Thymus (tissue), 11 donors: ENCODE measurements at regions not wholly inside any gene's neighbourhood (a gene's known extent, or its start where the extent isn't known, plus 50 kb on each side); places are given as distances from the start of the nearest gene placed in this dataset.
"Not testable (repeated sequence)": the region's sequence is repeated elsewhere in the genome, so short reads cannot be mapped to it uniquely, and the experiment has no call there.

Experiments
- DNase-seq, 9 donors: peaks; one replicate each; pipeline ENCODE4 v3.0.0-alpha.2; 2013; ENCODE audit warnings: low spot score in 9 of 9, low read depth in 6 of 9, missing footprints in 1 of 9
- H3K27ac ChIP-seq, 2 donors: one replicate each; pipeline ENCODE4 v1.5.1; 2013; ENCODE audit warnings: control low read depth in 1 of 2, low read depth in 1 of 2, low read length in 1 of 2, mild to moderate bottlenecking in 1 of 2, moderate library complexity in 1 of 2
- H3K27me3 ChIP-seq, 2 donors: one replicate each; pipeline ENCODE4 v1.5.1; 2013; ENCODE audit warnings: low read length in 1 of 2; ENCODE audit not compliant: control insufficient read depth in 2 of 2, insufficient read depth in 1 of 2
- H3K36me3 ChIP-seq, 2 donors: one replicate each; pipeline ENCODE4 v1.5.1; 2013; ENCODE audit warnings: low read length in 1 of 2, mild to moderate bottlenecking in 1 of 2, moderate library complexity in 1 of 2; ENCODE audit not compliant: control insufficient read depth in 2 of 2, insufficient read depth in 2 of 2
- H3K4me1 ChIP-seq, 2 donors: one replicate each; pipeline ENCODE4 v1.5.1; 2013; ENCODE audit warnings: low read length in 2 of 2; ENCODE audit not compliant: control insufficient read depth in 2 of 2, insufficient read depth in 2 of 2
- H3K4me3 ChIP-seq, 2 donors: one replicate each; pipeline ENCODE4 v1.5.1; 2013; ENCODE audit warnings: low read length in 2 of 2, control low read depth in 1 of 2, mild to moderate bottlenecking in 1 of 2
- H3K9me3 ChIP-seq, 2 donors: one replicate each; pipeline ENCODE4 v1.5.1; 2013; ENCODE audit warnings: low read length in 1 of 2, mild to moderate bottlenecking in 1 of 2; ENCODE audit not compliant: control insufficient read depth in 2 of 2, insufficient read depth in 1 of 2
- WGBS: extraction: QIAGEN DNeasy Blood & Tissue Kit; methylation state at CpG from one replicate; pipeline ENCODE4 v1.1.7; 2013; 5-methylcytosine and 5-hydroxymethylcytosine counted together
- donor health status: healthy.

- Histone ChIP-seq H3K9me3 (no peaks in the 10 kb centered on the region), H3K4me1 (no peaks in the 10 kb centered on the region), H3K36me3 (no peaks in the 10 kb centered on the region), H3K27ac (no peak overlapping the region), H3K4me3 (no peak overlapping the region), H3K27me3 (no peaks in the 10 kb centered on the region)
- no peak for DNase-seq
- WGBS, result 82% methylated on average over 8 of the region's 8 CpGs
Observed at GRCh38 chr1:233722212-233722979, 108.5 kb downstream of the KCNK1 start.

GRCh38 chr1:233723387-233723786 is 109.5 kb downstream of the KCNK1 start:
- no peak for DNase-seq
- H3K27ac ChIP-seq, result no peak overlapping the region
- no peaks in the 10 kb centered on the region for H3K36me3 ChIP-seq
- H3K27me3 ChIP-seq, result no peaks in the 10 kb centered on the region
- no peaks in the 10 kb centered on the region for H3K4me1 ChIP-seq
- no peak overlapping the region for H3K4me3 ChIP-seq
- H3K9me3 ChIP-seq, result no peaks in the 10 kb centered on the region
- WGBS, result 95% methylated on average over 6 of the region's 6 CpGs

GRCh38 chr1:233724131-233724631 is 110.3 kb downstream of the KCNK1 start:
- WGBS, result 93% methylated on average over 10 of the region's 10 CpGs
- H3K4me1 ChIP-seq, H3K4me3 ChIP-seq, H3K27me3 ChIP-seq, H3K27ac ChIP-seq, H3K9me3 ChIP-seq, DNase-seq, H3K36me3 ChIP-seq: not testable (repeated sequence)

- H3K27ac ChIP-seq, result no peak overlapping the region
- no peak for DNase-seq
- H3K9me3 ChIP-seq, result no peaks in the 10 kb centered on the region
- 92% methylated on average over 9 of the region's 9 CpGs for WGBS
- no peaks in the 10 kb centered on the region for H3K4me1 ChIP-seq
- no peaks in the 10 kb centered on the region for H3K36me3 ChIP-seq
- H3K27me3 ChIP-seq, result no peaks in the 10 kb centered on the region
- no peak overlapping the region for H3K4me3 ChIP-seq
Observed at GRCh38 chr1:233725423-233725822, 111.5 kb downstream of the KCNK1 start.

GRCh38 chr1:233728721-233729120 is 114.8 kb downstream of the KCNK1 start:
- no peaks in the 10 kb centered on the region for H3K27me3 ChIP-seq
- no peak overlapping the region for H3K4me3 ChIP-seq
- DNase-seq, result no peak
- H3K9me3 ChIP-seq, result no peaks in the 10 kb centered on the region
- WGBS, result 92% methylated on average over 4 of the region's 4 CpGs
- H3K27ac ChIP-seq, result no peak overlapping the region
- H3K4me1 ChIP-seq, result no peaks in the 10 kb centered on the region
- H3K36me3 ChIP-seq, result no peaks in the 10 kb centered on the region

DNA sequence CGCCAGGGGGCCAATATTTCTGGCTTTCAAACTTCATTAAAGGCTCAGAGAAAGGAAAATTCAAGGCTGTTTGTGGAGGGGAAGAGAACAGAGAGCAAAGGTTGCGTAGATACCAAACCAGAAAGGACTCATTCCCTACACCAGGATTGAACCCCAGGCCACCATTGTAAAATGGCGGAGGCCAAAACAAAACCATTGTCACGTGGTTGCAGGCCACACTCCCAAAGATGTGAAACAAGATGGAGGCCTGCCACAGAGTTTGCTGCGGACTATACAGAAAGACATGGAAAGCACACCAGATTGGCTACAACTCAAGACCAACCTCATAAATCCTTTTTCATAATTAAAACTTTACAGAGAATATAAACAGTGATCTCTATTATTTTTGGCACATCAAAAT is 116.5 kb downstream of the KCNK1 start:
- DNase-seq, result no peak
- Histone ChIP-seq H3K27ac (no peak overlapping the region), H3K4me3 (no peak overlapping the region), H3K36me3 (no peaks in the 10 kb centered on the region), H3K9me3 (no peaks in the 10 kb centered on the region), H3K4me1 (no peaks in the 10 kb centered on the region), H3K27me3 (no peaks in the 10 kb centered on the region)
- 91% methylated on average over 5 of the region's 5 CpGs for WGBS

DNA sequence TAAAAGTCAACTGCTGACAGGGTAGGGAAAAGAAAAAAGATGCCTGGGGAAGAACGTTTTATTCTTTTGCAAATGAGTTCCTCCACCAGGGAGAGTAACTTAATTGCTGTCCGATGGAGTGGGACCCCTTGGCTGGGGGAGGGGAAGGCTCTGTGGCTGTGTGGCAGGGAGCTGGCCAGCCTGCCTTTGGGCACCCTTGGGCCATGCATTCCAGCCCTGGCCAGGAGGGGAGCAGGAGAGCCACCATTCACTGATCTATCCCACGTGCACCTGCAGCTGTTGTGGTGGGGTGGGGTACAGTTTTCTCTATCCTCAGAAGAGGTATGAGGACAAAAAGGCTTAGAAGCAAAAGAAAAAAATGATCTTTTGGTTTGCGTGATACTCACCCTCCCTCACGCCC is 116.9 kb downstream of the KCNK1 start:
- Histone ChIP-seq H3K4me3 (no peak overlapping the region), H3K27ac (no peak overlapping the region), H3K36me3 (no peaks in the 10 kb centered on the region), H3K9me3 (no peaks in the 10 kb centered on the region), H3K4me1 (no peaks in the 10 kb centered on the region), H3K27me3 (no peaks in the 10 kb centered on the region)
- DNase-seq, result no peak
- 60% methylated on average over 5 of the region's 5 CpGs for WGBS

GRCh38 chr1:233732206-233732605 is 118.3 kb downstream of the KCNK1 start:
- Histone ChIP-seq H3K4me1 (no peaks in the 10 kb centered on the region), H3K9me3 (no peaks in the 10 kb centered on the region), H3K27ac (no peak overlapping the region), H3K4me3 (no peak overlapping the region), H3K27me3 (no peaks in the 10 kb centered on the region), H3K36me3 (no peaks in the 10 kb centered on the region)
- DNase-seq, result no peak
- 83% methylated on average over 2 of the region's 2 CpGs for WGBS

DNA sequence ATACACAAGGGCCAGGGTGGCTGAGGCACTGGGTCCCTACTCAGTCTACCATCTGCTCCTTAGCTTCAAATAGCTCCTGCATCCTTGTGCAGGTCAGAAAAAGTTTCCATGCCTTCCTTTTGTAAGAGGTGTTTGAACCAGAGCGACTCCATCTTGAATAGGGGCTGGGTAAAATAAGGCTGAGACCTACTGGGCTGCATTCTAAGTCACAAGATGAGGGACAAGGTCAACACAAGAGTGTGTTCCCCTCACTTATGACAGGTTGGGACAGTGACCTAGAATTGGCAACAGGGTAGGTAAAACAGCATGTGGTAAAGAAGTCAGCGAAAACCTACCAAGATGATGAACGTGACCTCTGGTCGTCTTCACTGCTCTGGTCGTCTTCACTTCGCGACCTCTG is 120.5 kb downstream of the KCNK1 start:
- Histone ChIP-seq H3K27me3 (no peaks in the 10 kb centered on the region), H3K4me3 (no peak overlapping the region), H3K27ac (no peak overlapping the region), H3K36me3 (no peaks in the 10 kb centered on the region), H3K4me1 (no peaks in the 10 kb centered on the region), H3K9me3 (no peaks in the 10 kb centered on the region)
- WGBS, result 81% methylated on average over 7 of the region's 7 CpGs
- no peak for DNase-seq
